ENCODE measurements at regions not wholly inside any gene's neighbourhood (a gene's known extent, or its start where the extent isn't known, plus 50 kb on each side); places are given as distances from the start of the nearest gene placed in this dataset.

GRCh38 chr12:125320177-125320576 lies 254.9 kb downstream of the AACS start:
- Histone ChIP-seq H3K27ac (ENCODE audit: low read depth, low read length) (no peak overlapping the region), H3K9ac (ENCODE audit: low read depth in 1 of 3, low read length in 3 of 3) (no peak overlapping the region), H3K4me1 (ENCODE audit: control insufficient read depth in 3 of 3, insufficient read depth in 3 of 3, low read length in 3 of 3) (no peaks in the 10 kb centered on the region), H3K36me3 (ENCODE audit: control insufficient read depth in 3 of 3, insufficient read depth in 3 of 3, low read length in 3 of 3) (no peaks in the 10 kb centered on the region), H3K9me3 (ENCODE audit: control insufficient read depth in 3 of 3, low read length in 3 of 3) (peaks cover 0 to 3% (median 0%) of the 10 kb centered on the region in 3 donors), H3K4me3 (ENCODE audit: low read length in 3 of 3) (no peak overlapping the region), H3K27me3 (ENCODE audit: control insufficient read depth in 3 of 3, insufficient read depth in 3 of 3, low read length in 3 of 3) (peaks cover 0 to 11% (median 0%) of the 10 kb centered on the region in 3 donors)

- Histone ChIP-seq H3K4me3 (ENCODE audit: low read length in 3 of 3) (no peak overlapping the region), H3K4me1 (ENCODE audit: control insufficient read depth in 3 of 3, insufficient read depth in 3 of 3, low read length in 3 of 3) (no peaks in the 10 kb centered on the region)
Measured at GRCh38 chr12:125324861-125325490, 259.7 kb downstream of the AACS start.

GRCh38 chr12:125329239-125330102 lies 264.2 kb downstream of the AACS start:
- H3K9me3 ChIP-seq (ENCODE audit: control insufficient read depth in 3 of 3, low read length in 3 of 3): peaks cover 0 to 7% (median 4%) of the 10 kb centered on the region in 3 donors
- no peak overlapping the region for H3K4me3 ChIP-seq (ENCODE audit: low read length in 3 of 3)
- no peak overlapping the region for H3K27ac ChIP-seq (ENCODE audit: low read depth, low read length)
- H3K36me3 ChIP-seq (ENCODE audit: control insufficient read depth in 3 of 3, insufficient read depth in 3 of 3, low read length in 3 of 3): no peaks in the 10 kb centered on the region
- peaks cover 9 to 34% (median 29%) of the 10 kb centered on the region in 3 donors for H3K27me3 ChIP-seq (ENCODE audit: control insufficient read depth in 3 of 3, insufficient read depth in 3 of 3, low read length in 3 of 3)
- no peak overlapping the region for H3K9ac ChIP-seq (ENCODE audit: low read depth in 1 of 3, low read length in 3 of 3)
- no peaks in the 10 kb centered on the region for H3K4me1 ChIP-seq (ENCODE audit: control insufficient read depth in 3 of 3, insufficient read depth in 3 of 3, low read length in 3 of 3)

More at GRCh38 chr12:125324861-125325490, 259.7 kb downstream of the AACS start:
- peaks cover 0 to 7% (median 4%) of the 10 kb centered on the region in 3 donors for H3K9me3 ChIP-seq (ENCODE audit: control insufficient read depth in 3 of 3, low read length in 3 of 3)
- no peak overlapping the region for H3K9ac ChIP-seq (ENCODE audit: low read depth in 1 of 3, low read length in 3 of 3)
- H3K36me3 ChIP-seq (ENCODE audit: control insufficient read depth in 3 of 3, insufficient read depth in 3 of 3, low read length in 3 of 3): no peaks in the 10 kb centered on the region
- no peak overlapping the region for H3K27ac ChIP-seq (ENCODE audit: low read depth, low read length)
- peaks cover 8 to 23% (median 20%) of the 10 kb centered on the region in 3 donors for H3K27me3 ChIP-seq (ENCODE audit: control insufficient read depth in 3 of 3, insufficient read depth in 3 of 3, low read length in 3 of 3)

- Histone ChIP-seq H3K4me3 (ENCODE audit: low read length in 3 of 3) (peak overlapping the region in 2 of 3 donors; percentile 45 to 56), H3K4me1 (ENCODE audit: control insufficient read depth in 3 of 3, insufficient read depth in 3 of 3, low read length in 3 of 3) (no peaks in the 10 kb centered on the region), H3K27me3 (ENCODE audit: control insufficient read depth in 3 of 3, insufficient read depth in 3 of 3, low read length in 3 of 3) (peaks cover 9 to 34% (median 29%) of the 10 kb centered on the region in 3 donors), H3K9ac (ENCODE audit: low read depth in 1 of 3, low read length in 3 of 3) (peak overlapping the region in 1 of 3 donors; percentile 45), H3K9me3 (ENCODE audit: control insufficient read depth in 3 of 3, low read length in 3 of 3) (peaks cover 0 to 7% (median 4%) of the 10 kb centered on the region in 3 donors), H3K27ac (ENCODE audit: low read depth, low read length) (no peak overlapping the region), H3K36me3 (ENCODE audit: control insufficient read depth in 3 of 3, insufficient read depth in 3 of 3, low read length in 3 of 3) (no peaks in the 10 kb centered on the region)
Measured at GRCh38 chr12:125330645-125331341, 265.6 kb downstream of the AACS start.

- H3K9me3 ChIP-seq (ENCODE audit: control insufficient read depth in 3 of 3, low read length in 3 of 3): peaks cover 0 to 7% (median 4%) of the 10 kb centered on the region in 3 donors
- peak overlapping the region in 2 of 3 donors; percentile 45 to 56 for H3K4me3 ChIP-seq (ENCODE audit: low read length in 3 of 3)
- peaks cover 9 to 34% (median 29%) of the 10 kb centered on the region in 3 donors for H3K27me3 ChIP-seq (ENCODE audit: control insufficient read depth in 3 of 3, insufficient read depth in 3 of 3, low read length in 3 of 3)
- H3K9ac ChIP-seq (ENCODE audit: low read depth in 1 of 3, low read length in 3 of 3): peak overlapping the region in 1 of 3 donors; percentile 45
- H3K36me3 ChIP-seq (ENCODE audit: control insufficient read depth in 3 of 3, insufficient read depth in 3 of 3, low read length in 3 of 3): no peaks in the 10 kb centered on the region
- H3K4me1 ChIP-seq (ENCODE audit: control insufficient read depth in 3 of 3, insufficient read depth in 3 of 3, low read length in 3 of 3): no peaks in the 10 kb centered on the region
- no peak overlapping the region for H3K27ac ChIP-seq (ENCODE audit: low read depth, low read length)
Measured at GRCh38 chr12:125331342-125332052, 266.3 kb downstream of the AACS start.

GRCh38 chr12:125332900-125333299 lies 267.7 kb downstream of the AACS start:
- H3K27ac ChIP-seq (ENCODE audit: low read depth, low read length): no peak overlapping the region
- H3K9me3 ChIP-seq (ENCODE audit: control insufficient read depth in 3 of 3, low read length in 3 of 3): peaks cover 0 to 6% (median 4%) of the 10 kb centered on the region in 3 donors
- H3K36me3 ChIP-seq (ENCODE audit: control insufficient read depth in 3 of 3, insufficient read depth in 3 of 3, low read length in 3 of 3): no peaks in the 10 kb centered on the region
- H3K4me3 ChIP-seq (ENCODE audit: low read length in 3 of 3): no peak overlapping the region
- no peak overlapping the region for H3K9ac ChIP-seq (ENCODE audit: low read depth in 1 of 3, low read length in 3 of 3)
- H3K4me1 ChIP-seq (ENCODE audit: control insufficient read depth in 3 of 3, insufficient read depth in 3 of 3, low read length in 3 of 3): no peaks in the 10 kb centered on the region
- H3K27me3 ChIP-seq (ENCODE audit: control insufficient read depth in 3 of 3, insufficient read depth in 3 of 3, low read length in 3 of 3): peaks cover 9 to 29% (median 28%) of the 10 kb centered on the region in 3 donors

GRCh38 chr12:125336246-125336645 lies 271.0 kb downstream of the AACS start:
- H3K27ac ChIP-seq (ENCODE audit: low read depth, low read length): no peak overlapping the region
- H3K27me3 ChIP-seq (ENCODE audit: control insufficient read depth in 3 of 3, insufficient read depth in 3 of 3, low read length in 3 of 3): peaks cover 0 to 5% (median 5%) of the 10 kb centered on the region in 3 donors
- H3K4me1 ChIP-seq (ENCODE audit: control insufficient read depth in 3 of 3, insufficient read depth in 3 of 3, low read length in 3 of 3): no peaks in the 10 kb centered on the region
- H3K4me3 ChIP-seq (ENCODE audit: low read length in 3 of 3): no peak overlapping the region
- no peaks in the 10 kb centered on the region for H3K9me3 ChIP-seq (ENCODE audit: control insufficient read depth in 3 of 3, low read length in 3 of 3)
- no peaks in the 10 kb centered on the region for H3K36me3 ChIP-seq (ENCODE audit: control insufficient read depth in 3 of 3, insufficient read depth in 3 of 3, low read length in 3 of 3)
- no peak overlapping the region for H3K9ac ChIP-seq (ENCODE audit: low read depth in 1 of 3, low read length in 3 of 3)

GRCh38 chr12:125340791-125341190 lies 275.6 kb downstream of the AACS start:
- H3K27ac ChIP-seq (ENCODE audit: low read depth, low read length): no peak overlapping the region
- H3K4me3 ChIP-seq (ENCODE audit: low read length in 3 of 3): no peak overlapping the region
- no peaks in the 10 kb centered on the region for H3K4me1 ChIP-seq (ENCODE audit: control insufficient read depth in 3 of 3, insufficient read depth in 3 of 3, low read length in 3 of 3)
- no peaks in the 10 kb centered on the region for H3K36me3 ChIP-seq (ENCODE audit: control insufficient read depth in 3 of 3, insufficient read depth in 3 of 3, low read length in 3 of 3)
- H3K9ac ChIP-seq (ENCODE audit: low read depth in 1 of 3, low read length in 3 of 3): no peak overlapping the region
- H3K27me3 ChIP-seq (ENCODE audit: control insufficient read depth in 3 of 3, insufficient read depth in 3 of 3, low read length in 3 of 3): no peaks in the 10 kb centered on the region
- H3K9me3 ChIP-seq (ENCODE audit: control insufficient read depth in 3 of 3, low read length in 3 of 3): no peaks in the 10 kb centered on the region

- H3K4me3 ChIP-seq (ENCODE audit: low read length in 3 of 3): no peak overlapping the region
- H3K27me3 ChIP-seq (ENCODE audit: control insufficient read depth in 3 of 3, insufficient read depth in 3 of 3, low read length in 3 of 3): no peaks in the 10 kb centered on the region
- H3K4me1 ChIP-seq (ENCODE audit: control insufficient read depth in 3 of 3, insufficient read depth in 3 of 3, low read length in 3 of 3): no peaks in the 10 kb centered on the region
- no peak overlapping the region for H3K27ac ChIP-seq (ENCODE audit: low read depth, low read length)
- H3K36me3 ChIP-seq (ENCODE audit: control insufficient read depth in 3 of 3, insufficient read depth in 3 of 3, low read length in 3 of 3): no peaks in the 10 kb centered on the region
- H3K9ac ChIP-seq (ENCODE audit: low read depth in 1 of 3, low read length in 3 of 3): no peak overlapping the region
- H3K9me3 ChIP-seq (ENCODE audit: control insufficient read depth in 3 of 3, low read length in 3 of 3): no peaks in the 10 kb centered on the region
Measured at GRCh38 chr12:125341422-125341821, 276.2 kb downstream of the AACS start.

All from skeletal muscle tissue (tissue), 3 donors.